ENCODE measurements at regions not wholly inside any gene's neighbourhood (a gene's known extent, or its start where the extent isn't known, plus 50 kb on each side); places are given as distances from the start of the nearest gene placed in this dataset.

DNA sequence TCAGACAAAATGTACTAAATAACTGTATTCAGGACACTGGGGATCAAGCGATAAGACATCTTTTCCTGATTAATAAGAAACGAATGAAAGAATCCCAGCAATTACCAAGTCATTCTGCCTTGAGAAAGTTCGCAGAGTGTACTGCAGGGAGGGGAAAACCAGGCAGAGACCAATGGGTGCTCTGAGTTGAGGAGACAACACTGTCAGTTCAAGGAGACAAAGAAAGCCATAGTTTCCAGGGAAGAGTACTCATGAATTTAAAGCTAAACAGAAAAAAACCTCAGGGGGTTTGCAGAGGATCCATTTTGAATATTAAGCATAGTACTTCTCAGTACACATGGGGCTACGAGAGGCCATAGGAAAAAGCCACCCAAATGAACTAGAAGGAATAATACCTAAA, 573.0 kb downstream of the KCTD8 start:
- TF ChIP-seq CTCF (IDR thresholded peaks at IDR 0.05): no peak
- no peak for TF ChIP-seq POLR2A (IDR thresholded peaks at IDR 0.05)
- TF ChIP-seq EP300 (IDR thresholded peaks at IDR 0.05): no peak
